Mucosa of descending colon (tissue), 3 donors: ENCODE measurements at regions not wholly inside any gene's neighbourhood (a gene's known extent, or its start where the extent isn't known, plus 50 kb on each side); places are given as distances from the start of the nearest gene placed in this dataset.

Source experiments
- ATAC-seq: fragments of 200-7000 bp; cut with Tn5 transposase; one replicate; pipeline ENCODE4 v1.9.1; 2020; ENCODE audit warnings: mild to moderate bottlenecking, moderate library complexity
- DNase-seq, 3 donors: peaks; one replicate each; pipeline ENCODE4 v3.0.0-alpha.2; 2020
- H3K36me3 ChIP-seq: fragments of 200-600 bp; one replicate; pipeline ENCODE4 v1.8.0; 2021; ENCODE audit warnings: low read depth, mild to moderate bottlenecking
- H3K4me1 ChIP-seq: fragments of 200-600 bp; one replicate; pipeline ENCODE4 v1.8.0; 2021; ENCODE audit warnings: low read depth, mild to moderate bottlenecking
- H3K4me3 ChIP-seq: fragments of 200-600 bp; one replicate; pipeline ENCODE4 v1.8.0; 2021; ENCODE audit warnings: mild to moderate bottlenecking
- H3K9me3 ChIP-seq: fragments of 200-600 bp; one replicate; pipeline ENCODE4 v1.8.0; 2021; ENCODE audit warnings: mild to moderate bottlenecking
- intact Hi-C, 2 donors: fragments of 100-400 bp; cut with DNase I in 1 of 2; cut with micrococcal nuclease in 1 of 2; formaldehyde crosslinking; loops; one replicate each; pipeline versions ENCODE4 v1.11.0 to v1.11.1; 2022; cut with DNase I, micrococcal nuclease
- TF ChIP-seq, protein P1 (sequence below): fragments of 200-600 bp; IDR thresholded peaks from one replicate; pipeline ENCODE4 v1.8.0; 2022; ENCODE audit warnings: antibody characterized with exemption, mild to moderate bottlenecking
- donor health status: DM: no; HTN: no; CAD: no; lungs with moderate emphysema.
- donor health status: DM: no; HTN: no; CAD: no.
- donor health status: DM: no; HTN: yes; CAD: no.

DNA sequence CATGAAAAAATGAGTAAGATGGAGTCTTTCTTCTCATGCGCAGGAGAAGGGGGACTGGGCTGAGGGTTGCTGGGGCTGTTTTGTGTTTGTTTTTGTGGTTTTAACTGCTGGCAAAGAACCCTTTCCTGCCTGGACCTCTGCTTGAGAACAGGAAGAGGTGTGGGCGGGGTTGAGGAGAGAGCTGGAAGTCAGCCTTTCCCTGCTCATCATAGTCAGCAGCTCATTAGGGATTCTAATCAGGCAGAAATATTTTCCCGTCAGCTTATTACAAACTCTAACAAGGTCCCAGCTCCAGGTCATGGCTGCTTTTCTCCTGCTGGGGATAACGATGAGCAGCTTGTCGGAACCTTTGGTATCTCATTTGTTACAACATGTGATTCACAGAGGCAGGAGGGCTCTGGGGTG is 185.0 kb upstream of the NRXN3 start:
- Histone ChIP-seq H3K36me3 (no peaks in the 10 kb centered on the region), H3K4me3 (no peak overlapping the region), H3K4me1 (no peaks in the 10 kb centered on the region), H3K9me3 (no peaks in the 10 kb centered on the region)
- no peak for DNase-seq
- TF ChIP-seq, protein P1, sequence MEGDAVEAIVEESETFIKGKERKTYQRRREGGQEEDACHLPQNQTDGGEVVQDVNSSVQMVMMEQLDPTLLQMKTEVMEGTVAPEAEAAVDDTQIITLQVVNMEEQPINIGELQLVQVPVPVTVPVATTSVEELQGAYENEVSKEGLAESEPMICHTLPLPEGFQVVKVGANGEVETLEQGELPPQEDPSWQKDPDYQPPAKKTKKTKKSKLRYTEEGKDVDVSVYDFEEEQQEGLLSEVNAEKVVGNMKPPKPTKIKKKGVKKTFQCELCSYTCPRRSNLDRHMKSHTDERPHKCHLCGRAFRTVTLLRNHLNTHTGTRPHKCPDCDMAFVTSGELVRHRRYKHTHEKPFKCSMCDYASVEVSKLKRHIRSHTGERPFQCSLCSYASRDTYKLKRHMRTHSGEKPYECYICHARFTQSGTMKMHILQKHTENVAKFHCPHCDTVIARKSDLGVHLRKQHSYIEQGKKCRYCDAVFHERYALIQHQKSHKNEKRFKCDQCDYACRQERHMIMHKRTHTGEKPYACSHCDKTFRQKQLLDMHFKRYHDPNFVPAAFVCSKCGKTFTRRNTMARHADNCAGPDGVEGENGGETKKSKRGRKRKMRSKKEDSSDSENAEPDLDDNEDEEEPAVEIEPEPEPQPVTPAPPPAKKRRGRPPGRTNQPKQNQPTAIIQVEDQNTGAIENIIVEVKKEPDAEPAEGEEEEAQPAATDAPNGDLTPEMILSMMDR, result no peak
- ATAC-seq, result no peak
- intact Hi-C loops, result no loop called here

DNA sequence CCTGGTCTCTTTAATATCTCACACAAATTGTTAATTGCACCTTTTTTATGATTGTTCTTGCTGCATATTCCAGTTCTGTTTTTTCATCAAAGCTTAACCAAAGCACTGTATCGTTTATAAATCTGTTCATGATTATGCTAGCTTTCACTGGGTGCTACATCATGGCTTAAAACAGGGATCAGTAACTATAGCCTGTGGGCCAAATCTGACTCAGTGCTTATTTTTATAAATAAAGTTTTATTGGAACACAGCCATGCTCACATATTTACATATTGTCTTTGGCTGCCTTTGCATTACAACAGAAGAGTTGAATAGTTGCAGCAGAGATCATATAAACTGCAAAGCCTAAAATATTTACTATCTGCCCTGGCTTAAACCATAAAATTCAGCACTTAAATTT is 183.4 kb upstream of the NRXN3 start:
- Histone ChIP-seq H3K36me3 (no peaks in the 10 kb centered on the region), H3K4me3 (no peak overlapping the region), H3K9me3 (no peaks in the 10 kb centered on the region), H3K4me1 (no peaks in the 10 kb centered on the region)
- ATAC-seq, result no peak
- intact Hi-C loops, result no loop called here
- TF ChIP-seq, protein P1, result no peak
- DNase-seq, result no peak

DNA sequence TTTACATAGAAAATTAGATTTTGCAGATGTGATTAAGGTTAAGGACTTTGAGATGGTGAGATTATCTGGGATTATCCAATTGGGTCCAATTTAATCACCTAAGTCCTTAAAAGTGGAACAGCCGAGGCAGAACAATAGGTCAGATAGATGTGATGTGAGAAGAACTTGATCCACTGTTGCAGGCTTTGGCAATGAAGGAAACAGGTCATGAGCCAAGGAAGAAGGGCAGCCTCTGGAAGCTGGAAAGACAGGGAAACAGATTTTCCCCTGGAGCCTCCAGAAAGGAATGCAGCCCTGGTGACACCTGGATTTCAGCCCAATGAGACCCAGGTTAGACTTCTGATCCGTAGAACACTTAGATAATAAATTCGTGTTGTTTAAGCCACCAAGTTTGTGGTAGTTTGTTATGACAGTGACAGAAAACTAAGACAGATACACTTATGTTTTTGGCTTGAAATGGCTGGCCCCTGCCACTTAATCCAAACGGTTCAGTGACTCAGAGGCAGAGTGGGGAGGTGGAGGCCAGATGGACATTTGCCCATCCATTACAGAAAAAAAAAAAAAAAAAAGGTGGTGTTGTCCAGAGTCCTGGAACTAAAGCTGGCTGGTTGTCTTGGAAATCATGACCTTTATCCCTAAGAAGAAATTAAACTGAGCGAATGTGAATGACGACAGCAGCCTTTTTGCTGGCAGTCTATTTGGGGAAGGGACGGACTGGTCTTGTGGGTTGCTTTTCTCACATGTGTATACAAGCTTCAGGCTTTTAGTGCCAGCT is 181.9 kb upstream of the NRXN3 start:
- TF ChIP-seq, protein P1, result no peak
- H3K9me3 ChIP-seq, result no peaks in the 10 kb centered on the region
- DNase-seq (no peak), ATAC-seq (peak; percentile 20)
- H3K36me3 ChIP-seq, result no peaks in the 10 kb centered on the region
- intact Hi-C loops, result no loop called here
- no peak overlapping the region for H3K4me3 ChIP-seq
- no peaks in the 10 kb centered on the region for H3K4me1 ChIP-seq

DNA sequence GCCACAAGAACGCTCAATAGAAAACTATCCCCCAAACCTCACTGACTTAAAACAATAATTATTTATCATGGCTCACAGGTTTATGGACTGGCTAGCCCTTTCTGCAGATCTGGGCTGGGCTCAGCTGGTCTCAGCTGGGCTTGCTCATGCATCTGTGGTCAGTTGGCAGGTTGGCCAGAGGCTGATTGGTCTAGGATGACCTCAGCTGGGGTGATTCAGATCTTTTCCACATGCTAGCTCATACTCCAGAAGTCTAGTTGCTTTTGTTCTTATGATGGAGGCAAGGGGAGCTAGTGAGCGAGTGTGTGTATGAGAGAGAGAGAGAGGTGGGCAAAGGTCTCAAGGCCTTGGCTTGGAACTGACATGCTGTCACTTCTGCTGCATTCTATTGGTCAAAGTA is 181.2 kb upstream of the NRXN3 start:
- intact Hi-C loops, result no loop called here
- no peaks in the 10 kb centered on the region for H3K36me3 ChIP-seq
- DNase-seq, result no peak
- peak; percentile 67 for ATAC-seq
- H3K4me3 ChIP-seq, result no peak overlapping the region
- TF ChIP-seq, protein P1, result no peak
- no peaks in the 10 kb centered on the region for H3K9me3 ChIP-seq
- H3K4me1 ChIP-seq, result no peaks in the 10 kb centered on the region

DNA sequence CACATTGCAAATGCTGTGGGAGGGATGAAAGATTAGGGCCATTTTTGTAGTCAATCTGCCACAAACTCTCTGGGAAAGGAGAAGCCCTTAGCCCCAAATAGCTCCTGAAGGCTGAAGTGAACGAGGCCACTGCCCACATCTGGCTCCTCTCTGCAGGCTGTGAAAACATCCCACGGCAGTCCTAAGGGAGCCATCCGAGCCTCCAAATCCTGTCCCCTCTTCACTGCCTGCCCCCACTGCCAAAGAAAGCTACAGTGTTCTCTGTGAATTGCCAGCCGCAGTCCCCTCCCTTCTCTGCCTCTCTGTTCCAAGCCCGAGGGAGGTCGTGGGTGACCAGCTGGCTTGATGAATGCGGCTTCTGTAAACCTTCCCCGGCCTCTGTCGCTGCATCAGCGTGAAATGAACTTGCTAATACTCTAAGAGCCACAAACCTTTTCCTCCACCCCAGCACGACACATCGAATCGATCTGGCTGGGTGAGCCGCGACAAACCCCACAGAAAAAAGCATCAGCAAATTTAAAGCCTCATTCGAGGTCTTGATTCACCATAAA is 180.7 kb upstream of the NRXN3 start:
- TF ChIP-seq, protein P1, result no peak
- no peak for ATAC-seq
- H3K4me3 ChIP-seq, result no peak overlapping the region
- H3K9me3 ChIP-seq, result no peaks in the 10 kb centered on the region
- intact Hi-C loops, result no loop called here
- no peaks in the 10 kb centered on the region for H3K36me3 ChIP-seq
- DNase-seq, result no peak
- H3K4me1 ChIP-seq, result no peaks in the 10 kb centered on the region
